ENCODE measurements at regions not wholly inside any gene's neighbourhood (a gene's known extent, or its start where the extent isn't known, plus 50 kb on each side); places are given as distances from the start of the nearest gene placed in this dataset.
"Not testable (repeated sequence)": the region's sequence is repeated elsewhere in the genome, so short reads cannot be mapped to it uniquely, and the experiment has no call there.

- DNase-seq = no peak
These were observed 162.9 kb upstream of the ELL2 start for GRCh38 chr5:96124589-96124988.

GRCh38 chr5:96123418-96123817 lies 161.8 kb upstream of the ELL2 start:
- no peak for DNase-seq

- DNase-seq = no peak
These were observed 159.7 kb upstream of the ELL2 start for GRCh38 chr5:96121364-96121763.

GRCh38 chr5:96120120-96120519 lies 158.5 kb upstream of the ELL2 start:
- DNase-seq = no peak

GRCh38 chr5:96117771-96118651 lies 156.4 kb upstream of the ELL2 start:
- DNase-seq = no peak

GRCh38 chr5:96115147-96115807 lies 153.6 kb upstream of the ELL2 start:
- no peak for DNase-seq

GRCh38 chr5:96114736-96115135 lies 153.1 kb upstream of the ELL2 start:
- no peak for DNase-seq

- DNase-seq = no peak
These were observed 151.7 kb upstream of the ELL2 start for GRCh38 chr5:96113170-96113939.

- no peak for DNase-seq
These were observed 151.1 kb upstream of the ELL2 start for GRCh38 chr5:96112703-96113102.

GRCh38 chr5:96112123-96112670 lies 150.5 kb upstream of the ELL2 start:
- DNase-seq = no peak

- DNase-seq = no peak
These were observed 149.6 kb upstream of the ELL2 start for GRCh38 chr5:96111080-96111756.

- DNase-seq = no peak
These were observed 148.6 kb upstream of the ELL2 start for GRCh38 chr5:96110300-96110699.

GRCh38 chr5:96108629-96109028 lies 147.0 kb upstream of the ELL2 start:
- not testable (repeated sequence) for DNase-seq

GRCh38 chr5:96103829-96104228 lies 142.2 kb upstream of the ELL2 start:
- not testable (repeated sequence) for DNase-seq

- no peak for DNase-seq
These were observed 139.9 kb upstream of the ELL2 start for GRCh38 chr5:96101358-96102089.

- DNase-seq = not testable (repeated sequence)
These were observed 135.8 kb upstream of the ELL2 start for GRCh38 chr5:96097488-96097887.

- no peak for DNase-seq
These were observed 135.1 kb upstream of the ELL2 start for GRCh38 chr5:96096724-96097123.

GRCh38 chr5:96094904-96095303 lies 133.3 kb upstream of the ELL2 start:
- no peak for DNase-seq

- DNase-seq = no peak
These were observed 132.3 kb upstream of the ELL2 start for GRCh38 chr5:96093890-96094381.

GRCh38 chr5:96093340-96093739 lies 131.7 kb upstream of the ELL2 start:
- DNase-seq = no peak

- DNase-seq = no peak
These were observed 130.2 kb upstream of the ELL2 start for GRCh38 chr5:96091874-96092273.

GRCh38 chr5:96090215-96090614 lies 128.6 kb upstream of the ELL2 start:
- DNase-seq = no peak
